ENCODE measurements at regions not wholly inside any gene's neighbourhood (a gene's known extent, or its start where the extent isn't known, plus 50 kb on each side); places are given as distances from the start of the nearest gene placed in this dataset.
A peak's percentile ranks its signal among the peaks of the same experiment; 100 is the strongest.
"Not testable (repeated sequence)": the region's sequence is repeated elsewhere in the genome, so short reads cannot be mapped to it uniquely, and the experiment has no call there.

DNA sequence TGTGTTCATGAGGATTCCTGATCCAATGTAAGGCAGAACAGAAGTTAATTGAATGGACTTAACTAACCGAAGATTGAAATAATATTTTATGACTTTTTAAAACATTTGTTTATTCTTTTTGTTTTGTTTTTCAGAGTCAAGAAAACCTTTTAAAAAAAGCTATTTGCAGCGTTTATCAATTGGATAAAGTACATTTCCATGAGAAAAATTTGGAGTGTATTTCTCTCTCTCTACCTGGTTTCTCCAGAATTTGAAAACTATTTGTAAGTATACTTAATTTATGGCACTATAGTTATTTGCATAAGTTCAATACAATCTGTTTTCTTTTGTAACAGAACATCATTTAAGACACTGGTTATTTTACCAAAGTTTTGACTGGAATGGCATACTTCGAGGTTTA lies 208.0 kb upstream of the UBL3 start:
- no peak for DNase-seq

DNA sequence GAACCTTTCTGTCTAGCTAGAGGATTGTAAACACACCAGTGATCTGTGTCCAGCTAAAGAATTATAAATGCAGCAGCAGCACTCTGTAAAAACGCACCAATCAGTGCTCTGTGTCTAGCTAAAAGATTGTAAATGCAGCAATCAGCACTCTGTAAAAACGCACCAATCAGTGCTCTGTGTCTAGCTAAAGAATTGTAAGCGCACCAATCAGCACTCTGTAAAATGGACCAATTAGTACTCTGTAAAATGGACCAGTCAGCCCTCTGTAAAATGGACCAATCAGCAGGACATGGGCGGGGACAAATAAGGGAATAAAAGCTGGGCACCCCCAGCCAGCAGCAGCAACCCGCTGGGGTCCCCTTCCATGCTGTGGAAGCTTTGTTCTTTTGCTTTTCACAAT lies 204.1 kb upstream of the UBL3 start:
- DNase-seq, result not testable (repeated sequence)

DNA sequence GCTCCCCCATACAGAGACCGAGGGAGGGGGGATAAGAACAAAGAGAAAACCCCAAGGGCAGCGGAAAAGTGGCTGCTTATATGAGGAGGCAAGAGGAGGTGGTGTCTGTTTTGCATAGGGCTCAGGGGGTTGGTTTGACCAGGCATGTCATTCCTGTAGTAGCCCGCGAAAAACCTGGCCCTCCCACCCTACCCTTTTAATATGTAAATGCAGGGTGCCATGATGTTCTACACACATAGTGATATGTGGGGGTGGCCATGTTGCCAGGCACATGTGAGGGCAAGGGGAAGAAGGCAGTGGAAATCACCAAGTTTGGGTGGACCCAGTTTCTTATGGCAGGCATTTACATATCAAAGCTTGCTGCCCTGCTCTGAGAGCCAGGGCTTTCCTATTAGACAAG lies 203.5 kb upstream of the UBL3 start:
- no peak for DNase-seq

DNA sequence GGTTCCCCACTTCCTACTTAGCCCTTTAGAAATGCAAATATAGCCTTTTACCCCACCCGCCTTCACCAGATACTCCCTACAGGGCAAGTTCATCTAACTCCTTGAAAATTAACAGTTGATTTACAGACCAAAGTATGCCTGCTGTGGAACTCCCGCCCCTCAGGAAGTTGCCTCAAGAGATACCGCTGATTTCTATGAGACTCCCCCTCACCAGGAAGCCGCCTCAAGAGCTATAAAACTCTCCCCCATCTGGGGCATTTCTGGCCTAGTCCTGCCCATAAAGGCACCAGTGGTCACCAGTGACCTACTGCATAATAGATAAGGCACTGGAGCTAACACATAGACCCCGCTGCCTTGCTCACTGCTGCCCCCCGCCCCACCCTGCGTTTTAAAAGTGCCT lies 201.7 kb upstream of the UBL3 start:
- DNase-seq, result no peak

DNA sequence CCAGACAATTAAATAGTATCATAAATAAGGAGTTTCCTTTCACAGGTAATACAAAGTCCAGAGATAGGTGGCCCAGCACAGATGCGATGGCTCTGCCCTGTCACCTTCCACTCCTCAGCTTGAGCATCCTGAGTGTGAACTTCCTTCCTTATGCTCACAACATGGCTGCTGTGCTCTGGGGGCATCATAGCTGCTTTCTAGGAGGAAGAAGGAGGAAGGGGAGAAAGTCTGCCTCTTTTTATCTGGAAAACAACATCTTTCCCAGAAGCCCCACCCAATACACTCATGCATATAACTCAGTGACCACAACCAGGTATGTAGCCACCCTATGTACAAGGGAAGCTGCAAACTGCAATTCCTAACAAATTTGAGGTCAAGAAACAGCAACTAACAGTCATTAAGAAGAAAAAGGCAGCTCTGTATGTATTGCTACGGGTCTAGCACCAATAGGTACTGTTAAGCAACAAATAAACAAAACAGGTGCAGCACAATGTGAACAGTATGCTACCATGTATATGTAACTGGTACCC lies 201.2 kb upstream of the UBL3 start:
- DNase-seq, result no peak

DNA sequence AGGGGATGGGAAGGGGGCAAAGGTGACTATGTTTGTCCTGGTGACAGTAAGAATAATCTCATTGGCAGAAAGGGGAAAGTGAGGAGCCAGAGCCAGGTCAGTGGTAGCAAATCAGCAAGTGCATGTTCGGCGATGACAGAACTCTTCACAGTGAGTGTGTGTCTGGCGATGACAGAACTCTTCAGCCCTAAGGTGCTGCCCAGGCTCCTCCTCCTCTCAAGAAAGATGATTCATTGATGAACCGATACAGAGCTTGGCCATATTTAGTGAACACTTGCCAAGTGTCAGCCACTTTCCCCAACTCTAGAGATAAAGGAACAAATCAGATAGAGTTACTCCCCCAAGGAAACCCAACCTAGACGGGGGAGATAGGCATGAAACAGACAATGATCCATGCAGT lies 199.3 kb upstream of the UBL3 start:
- DNase-seq, result peak; percentile 34

DNA sequence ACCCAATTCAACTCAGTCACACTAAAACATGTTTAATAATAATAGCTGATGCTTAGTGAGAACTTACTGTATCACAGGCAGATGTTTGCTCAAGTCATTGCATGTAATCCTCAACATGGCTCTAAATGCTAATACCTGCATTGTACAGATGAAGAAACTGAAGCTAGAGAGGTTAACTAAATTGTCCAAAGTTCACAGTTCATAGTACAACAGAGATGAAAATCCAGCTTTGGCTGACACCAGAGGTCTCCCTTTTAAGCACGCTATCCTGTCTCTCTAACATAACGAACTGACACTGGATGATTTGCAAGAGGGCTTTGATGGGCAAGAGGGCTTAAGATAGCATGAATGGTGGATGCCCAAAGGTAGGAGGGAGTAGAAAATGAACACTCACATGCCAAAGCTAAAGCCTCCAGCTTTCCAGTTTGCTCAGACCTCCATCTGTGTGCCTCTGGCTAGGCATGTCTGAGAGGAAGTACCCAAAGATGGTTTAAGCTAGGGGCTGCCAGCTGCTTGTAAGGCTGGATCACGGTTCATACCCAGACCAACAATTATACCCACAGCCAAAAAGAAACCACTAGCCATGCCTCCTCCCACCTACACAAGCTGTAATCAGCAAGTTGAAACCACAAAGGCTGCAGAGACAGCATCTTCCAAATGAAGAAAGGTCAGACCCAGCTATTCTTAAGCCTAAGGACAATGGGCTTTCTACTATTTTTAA lies 196.9 kb upstream of the UBL3 start:
- DNase-seq, result no peak

DNA sequence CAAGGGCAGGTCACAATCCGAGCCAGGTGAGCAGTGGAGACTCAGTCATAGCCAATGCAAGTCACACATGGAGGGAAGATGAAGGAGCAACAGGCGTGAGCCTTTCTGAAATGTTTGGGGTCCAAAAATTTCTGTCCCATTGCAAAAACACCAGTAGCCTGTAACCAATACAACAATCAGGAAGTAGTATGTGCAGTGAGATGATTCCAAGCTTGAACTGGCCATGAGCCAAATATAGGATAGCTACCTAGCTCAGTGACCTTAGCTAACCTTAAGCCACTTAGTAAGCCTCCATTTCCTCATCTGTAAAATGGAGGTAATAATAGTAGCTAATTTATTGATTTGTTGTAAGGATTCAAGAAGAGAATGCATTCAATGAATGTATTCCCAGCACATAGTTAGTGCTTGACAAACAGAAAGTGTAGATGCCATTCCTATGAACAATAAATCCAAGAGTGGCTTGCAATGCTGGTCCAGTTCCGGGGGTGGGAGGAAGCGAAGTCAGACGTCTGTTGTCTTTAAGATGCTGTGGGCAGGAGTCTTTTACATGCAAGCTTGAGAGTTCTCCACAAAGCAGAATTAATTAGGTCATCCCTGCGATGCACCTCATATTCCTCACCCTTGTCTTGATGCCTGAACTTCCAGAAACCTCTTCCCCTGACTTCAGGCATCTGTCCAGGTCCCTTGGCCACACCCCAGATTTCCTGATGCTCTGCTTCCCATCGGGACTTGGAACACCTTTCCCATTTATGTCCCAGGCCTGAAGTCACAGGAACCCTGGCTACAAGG lies 195.7 kb upstream of the UBL3 start:
- DNase-seq, result no peak

DNA sequence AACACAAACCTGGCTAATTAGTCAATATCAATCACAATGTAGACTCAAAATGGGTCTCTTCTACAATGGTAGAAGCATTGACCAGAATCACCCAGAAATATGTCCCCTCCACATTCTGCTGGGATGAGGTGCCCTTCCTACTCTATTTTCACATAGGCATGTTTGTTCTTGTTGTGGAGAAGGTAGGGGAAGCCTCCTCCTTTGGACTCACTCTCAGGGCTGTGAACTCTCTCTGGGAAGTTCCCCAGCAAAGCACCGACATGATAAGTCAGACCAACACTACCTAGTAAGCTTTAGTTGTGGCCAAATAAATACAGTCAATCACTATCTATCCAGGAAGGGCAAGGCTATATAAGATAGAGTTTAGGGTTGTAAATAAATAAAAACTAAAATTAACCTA lies 194.5 kb upstream of the UBL3 start:
- no peak for DNase-seq

DNA sequence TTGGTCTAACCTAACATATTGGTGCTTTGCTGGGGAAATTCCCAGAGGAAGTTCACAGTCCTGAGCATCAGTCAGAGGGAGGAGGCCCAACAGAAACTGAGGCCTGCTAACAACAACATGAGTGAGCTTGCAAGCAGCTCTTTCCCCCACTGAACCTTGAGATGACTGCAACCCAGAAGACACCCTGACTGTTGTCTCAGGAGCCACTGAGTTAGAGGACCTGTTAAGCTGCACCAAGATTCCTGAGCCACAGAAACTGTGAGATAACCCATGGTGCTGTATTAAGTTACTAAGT lies 193.2 kb upstream of the UBL3 start:
- no peak for DNase-seq

DNA sequence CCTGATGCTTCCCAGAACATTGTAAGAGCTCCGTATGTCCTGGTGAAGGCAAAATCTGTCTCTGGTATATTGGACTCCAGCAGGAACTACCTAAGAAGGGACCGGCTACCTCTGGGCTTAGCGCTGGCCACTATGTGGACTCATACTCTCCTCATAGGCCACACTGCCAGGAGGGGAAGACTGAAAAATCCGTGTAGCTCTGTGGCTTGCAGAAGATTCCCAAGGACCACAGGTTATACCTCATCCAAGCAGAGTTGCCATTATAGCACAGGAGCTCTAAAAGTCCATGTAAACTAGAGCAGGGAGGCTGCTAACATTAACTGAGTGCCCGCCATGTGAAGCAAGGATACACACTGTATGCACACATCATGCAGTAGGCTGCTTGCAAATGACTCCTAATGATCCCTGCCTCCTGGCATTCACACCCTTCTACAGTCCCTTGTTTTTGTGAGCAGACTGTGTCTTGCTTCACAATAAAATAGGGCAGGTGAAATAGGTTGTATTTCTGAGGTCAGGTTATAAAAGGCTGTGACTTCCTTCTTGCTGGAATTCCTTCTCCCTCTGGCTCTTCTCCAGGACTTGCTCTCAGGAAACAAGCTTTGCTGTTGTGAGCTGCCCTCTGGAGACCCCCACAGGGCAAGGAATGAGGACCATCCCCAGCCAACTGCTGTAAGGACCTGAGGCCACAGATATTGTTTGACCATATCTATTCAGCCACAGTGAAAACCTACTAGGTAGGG lies 192.6 kb upstream of the UBL3 start:
- DNase-seq, result no peak

DNA sequence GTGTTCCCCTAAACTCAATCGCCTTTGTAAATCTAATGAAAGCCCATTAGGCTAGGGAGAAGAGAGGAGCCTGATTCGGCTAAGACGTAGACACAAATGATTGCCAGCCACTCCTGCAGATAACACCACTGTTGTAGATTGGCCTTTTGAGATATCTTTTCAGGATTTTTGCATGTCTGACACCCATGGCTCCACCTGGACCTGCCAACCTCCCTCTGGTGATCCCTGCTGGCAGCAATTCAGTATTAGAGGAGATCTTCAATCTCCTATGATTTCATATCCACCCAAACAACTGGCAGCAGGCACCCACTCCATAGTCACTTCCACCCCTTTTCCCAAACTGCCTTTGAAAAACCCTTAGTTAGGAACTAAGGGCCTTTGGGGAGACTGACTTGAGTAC lies 191.9 kb upstream of the UBL3 start:
- no peak for DNase-seq

DNA sequence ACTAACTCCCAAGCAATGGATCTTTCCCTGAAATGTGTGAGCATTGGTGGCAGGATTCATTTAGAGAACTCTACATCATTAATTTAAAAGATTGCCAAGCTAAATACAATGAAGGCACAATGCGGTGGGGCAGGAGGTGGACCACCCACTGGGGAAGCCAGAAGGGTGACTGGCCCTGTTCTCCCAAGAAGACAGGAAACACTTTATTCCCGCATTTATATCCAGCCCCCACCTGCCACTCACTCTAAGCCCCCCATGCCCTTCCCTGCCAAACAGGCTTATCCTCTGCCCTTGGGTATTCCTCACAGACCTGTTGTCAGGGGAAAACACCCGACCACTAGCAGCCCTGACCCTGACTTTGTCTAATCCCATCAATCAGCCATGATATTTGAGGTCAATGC lies 189.1 kb upstream of the UBL3 start:
- DNase-seq, result no peak

DNA sequence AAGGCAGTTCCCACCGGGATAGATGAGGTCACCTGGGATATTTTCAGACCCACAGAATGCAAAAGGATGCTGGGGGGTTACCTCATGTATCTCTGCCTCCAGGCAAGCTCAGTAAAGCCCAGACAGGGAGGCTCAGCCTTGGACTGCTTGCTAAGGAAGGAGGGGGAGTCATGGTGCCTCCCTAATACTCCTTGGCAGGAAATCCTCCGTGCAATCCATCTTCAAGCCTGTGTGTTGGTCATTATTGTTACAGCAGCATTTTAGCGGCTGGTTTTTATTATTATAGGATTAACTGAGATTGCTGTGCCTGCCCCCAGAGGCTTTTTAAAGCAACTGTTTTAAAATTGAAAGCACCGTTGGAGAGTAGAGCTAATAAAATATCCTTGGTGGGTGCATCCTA lies 188.5 kb upstream of the UBL3 start:
- DNase-seq, result no peak

DNA sequence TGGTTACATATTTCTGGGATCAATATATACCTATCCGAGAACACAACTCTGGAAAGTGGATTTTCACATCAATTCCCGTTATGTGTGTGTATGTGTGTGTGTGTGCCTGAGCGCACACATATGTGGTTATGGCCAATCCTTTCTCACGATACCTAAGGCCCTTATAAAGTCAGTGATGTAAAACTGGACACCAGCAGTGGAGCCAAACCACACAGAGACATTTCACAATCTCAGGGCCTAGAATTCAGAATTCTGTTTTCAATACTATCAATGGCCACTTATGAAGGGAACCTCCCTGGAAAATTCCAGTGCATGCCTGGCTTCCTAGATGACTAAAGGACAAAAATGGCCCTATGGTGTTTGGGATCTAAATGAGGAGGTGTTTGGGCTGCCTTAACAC lies 187.3 kb upstream of the UBL3 start:
- DNase-seq, result no peak

DNA sequence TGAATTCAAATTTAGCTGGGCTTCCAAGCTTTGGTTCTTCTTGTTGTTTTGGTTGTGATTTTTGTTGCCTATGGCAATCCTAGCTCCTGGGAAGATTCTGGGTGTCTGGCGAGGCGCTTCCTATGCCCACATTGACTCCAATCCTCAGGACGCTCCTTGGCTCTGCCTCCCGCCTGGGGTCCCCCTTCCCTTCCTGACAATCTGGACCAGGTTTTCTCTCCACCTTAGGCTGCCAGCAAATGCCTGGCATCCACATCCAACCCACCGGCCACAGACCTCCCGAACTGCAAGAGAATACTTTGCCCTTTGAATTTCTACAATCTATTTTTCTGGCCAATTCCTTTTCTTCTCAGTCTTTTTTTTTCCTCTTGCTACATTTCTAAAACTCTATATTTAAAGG lies 186.9 kb upstream of the UBL3 start:
- DNase-seq, result no peak

DNA sequence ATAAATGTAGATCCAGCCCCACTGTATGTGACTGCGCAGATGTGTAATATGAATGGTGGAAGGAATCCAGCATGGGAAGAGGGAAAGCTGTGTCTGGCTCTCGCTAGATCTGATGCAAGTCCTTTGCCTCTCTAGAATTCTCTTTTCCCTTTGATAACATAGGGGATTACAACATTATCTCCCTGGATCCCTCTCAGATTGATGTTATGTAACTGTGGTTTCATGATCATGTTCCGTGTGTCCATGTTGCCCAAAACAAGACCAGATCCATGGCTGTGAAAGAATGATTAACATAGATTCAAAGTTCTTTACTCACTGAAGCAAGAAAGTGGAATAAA lies 184.0 kb upstream of the UBL3 start:
- no peak for DNase-seq

DNA sequence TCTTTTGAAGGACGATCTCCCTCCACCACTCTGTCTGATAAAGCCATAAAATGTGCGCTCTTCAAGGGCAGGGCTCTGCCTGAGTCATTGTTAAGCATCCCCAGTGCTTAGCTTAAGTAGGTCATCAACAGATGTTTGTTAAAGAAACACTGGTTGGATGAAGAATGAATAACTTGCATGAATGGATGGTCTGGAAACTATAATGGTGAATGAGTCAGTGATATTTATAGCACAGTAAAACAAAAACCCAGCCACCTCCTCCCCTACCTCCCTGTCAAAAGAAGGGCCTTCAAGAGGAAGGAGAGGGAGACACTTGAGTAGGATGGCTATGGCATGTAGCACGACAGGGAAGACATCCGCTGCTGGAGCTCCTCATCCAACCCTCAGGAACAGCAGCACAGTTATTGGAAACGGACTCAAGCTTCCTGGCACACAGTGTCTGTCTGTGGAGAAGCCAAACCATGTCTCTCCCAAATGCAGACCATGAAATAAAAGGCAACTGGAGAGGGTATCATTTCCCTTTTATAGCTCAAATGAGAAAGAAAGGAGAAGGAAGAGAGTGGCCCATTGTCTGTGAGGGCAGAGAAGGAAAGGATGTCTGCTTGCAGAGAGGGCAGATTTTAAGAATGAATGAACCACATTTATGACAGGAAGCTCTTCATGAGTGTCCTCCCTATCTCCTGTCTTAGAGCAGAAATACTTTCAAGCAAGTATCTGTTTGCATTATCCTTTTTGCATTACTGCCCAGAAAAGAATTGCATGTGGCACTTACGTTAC lies 183.5 kb upstream of the UBL3 start:
- no peak for DNase-seq

DNA sequence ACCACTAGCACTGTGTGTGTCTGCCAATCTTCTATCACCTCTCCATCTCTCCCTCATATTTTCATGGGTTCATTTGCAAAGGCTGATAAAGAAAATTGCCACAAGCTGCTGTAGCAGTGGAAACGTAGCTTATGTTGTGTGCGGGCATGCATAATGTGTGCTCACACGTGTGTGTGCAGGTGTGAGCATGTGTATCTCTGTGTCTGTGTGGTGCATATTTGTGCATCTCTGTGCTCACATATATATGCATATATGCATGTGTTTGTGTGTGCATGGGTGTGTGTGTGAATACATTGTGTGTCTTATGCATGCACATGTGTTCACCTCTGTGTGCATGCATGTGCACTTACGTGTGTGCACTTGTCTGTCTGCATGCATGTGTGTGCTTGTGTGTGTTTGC lies 181.8 kb upstream of the UBL3 start:
- no peak for DNase-seq

DNA sequence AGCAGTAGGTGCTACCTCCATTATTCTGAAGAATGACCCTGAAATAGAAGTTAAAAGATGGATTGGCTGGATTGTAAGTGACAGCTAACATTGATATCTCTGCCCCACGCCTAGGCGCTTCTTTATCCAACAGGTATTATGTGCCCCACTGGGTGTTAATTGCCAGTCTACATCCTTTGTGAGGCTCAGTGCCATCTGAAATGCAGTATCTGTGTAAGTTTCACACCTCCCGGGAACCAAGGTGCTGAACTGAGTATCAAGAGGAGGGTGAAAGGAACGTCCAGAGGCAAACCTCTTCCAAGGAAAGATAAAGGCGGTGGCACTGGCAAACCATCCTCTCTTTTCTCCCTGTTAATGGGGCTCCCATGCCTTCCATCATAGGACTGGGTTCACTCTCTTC lies 181.1 kb upstream of the UBL3 start:
- no peak for DNase-seq

DNA sequence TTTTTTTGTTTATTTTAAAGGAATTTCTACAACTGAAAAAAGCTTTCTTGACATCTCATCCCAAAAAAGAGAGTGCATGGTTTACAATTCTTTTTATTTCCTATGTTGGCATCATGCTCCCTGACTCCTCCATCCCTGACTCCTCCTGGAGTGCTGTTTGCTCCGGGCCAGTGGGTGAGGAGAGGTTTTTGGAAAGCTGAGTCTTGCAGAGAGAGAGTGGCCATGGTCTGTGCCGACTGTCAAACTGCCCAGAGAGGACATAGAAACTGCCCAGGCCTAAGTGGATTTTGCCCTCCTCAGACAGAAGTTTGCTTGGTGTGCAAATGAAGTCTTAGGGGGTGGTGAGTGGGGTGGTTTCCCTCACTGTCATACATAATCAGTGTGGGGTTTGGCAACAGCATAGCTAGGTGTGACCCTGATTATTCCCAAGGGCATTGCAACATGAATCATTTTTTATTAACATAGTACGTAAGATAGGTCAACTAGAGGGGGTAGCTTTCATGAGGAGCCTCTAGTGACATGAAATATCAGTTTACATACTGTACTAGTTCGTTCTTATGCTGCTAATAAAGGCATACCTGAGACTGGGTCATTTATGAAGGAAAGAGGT lies 179.8 kb upstream of the UBL3 start:
- no peak for DNase-seq

DNA sequence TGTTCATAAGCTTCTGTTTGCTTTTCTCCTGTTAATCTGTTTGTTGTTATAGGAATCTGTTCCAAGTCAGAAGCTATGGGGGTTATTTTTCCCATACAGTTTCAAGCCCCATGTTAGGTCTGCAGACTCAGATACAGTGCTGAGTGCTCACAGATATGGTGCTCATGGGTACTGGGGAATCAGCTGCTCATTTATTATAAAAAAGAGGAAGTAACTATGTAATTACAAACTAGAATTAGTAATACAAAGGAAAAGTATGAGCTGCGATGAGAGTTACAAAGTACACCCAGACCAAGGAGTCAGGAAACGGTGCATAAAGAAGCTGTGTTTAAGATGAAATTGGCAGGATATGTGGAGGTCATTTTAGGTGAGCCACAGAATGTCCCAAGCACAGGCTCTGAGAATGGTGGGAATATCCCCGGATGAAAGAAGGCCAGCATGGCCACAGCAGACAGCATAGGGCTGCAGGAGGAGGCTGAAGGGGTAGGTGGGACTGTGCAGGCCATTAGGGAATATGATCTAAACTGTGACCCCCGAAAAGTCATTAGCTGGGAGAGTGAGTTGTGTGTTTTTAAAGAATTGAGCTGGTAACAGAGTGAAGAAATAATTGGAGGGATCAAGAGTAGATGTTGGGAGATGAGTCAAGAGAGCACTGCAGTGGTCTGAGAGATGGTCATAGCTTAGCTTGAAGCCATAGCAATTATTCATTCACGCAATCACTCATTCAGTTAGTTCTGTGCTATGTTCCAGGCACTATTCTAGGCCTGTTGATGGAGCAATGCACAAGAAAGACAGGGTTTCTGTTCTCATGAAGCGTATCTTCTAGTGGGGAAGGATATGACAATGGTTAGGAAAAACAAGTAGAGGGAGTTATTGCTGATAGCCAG lies 177.4 kb upstream of the UBL3 start:
- no peak for DNase-seq
